LoVo (cell line): ENCODE measurements at regions not wholly inside any gene's neighbourhood (a gene's known extent, or its start where the extent isn't known, plus 50 kb on each side); places are given as distances from the start of the nearest gene placed in this dataset.
"Not testable (repeated sequence)": the region's sequence is repeated elsewhere in the genome, so short reads cannot be mapped to it uniquely, and the experiment has no call there.

Source experiments
- DNase-seq: peaks from one replicate; pipeline ENCODE4 v3.0.0-alpha.2; 2016; ENCODE audit warnings: low spot score

DNA sequence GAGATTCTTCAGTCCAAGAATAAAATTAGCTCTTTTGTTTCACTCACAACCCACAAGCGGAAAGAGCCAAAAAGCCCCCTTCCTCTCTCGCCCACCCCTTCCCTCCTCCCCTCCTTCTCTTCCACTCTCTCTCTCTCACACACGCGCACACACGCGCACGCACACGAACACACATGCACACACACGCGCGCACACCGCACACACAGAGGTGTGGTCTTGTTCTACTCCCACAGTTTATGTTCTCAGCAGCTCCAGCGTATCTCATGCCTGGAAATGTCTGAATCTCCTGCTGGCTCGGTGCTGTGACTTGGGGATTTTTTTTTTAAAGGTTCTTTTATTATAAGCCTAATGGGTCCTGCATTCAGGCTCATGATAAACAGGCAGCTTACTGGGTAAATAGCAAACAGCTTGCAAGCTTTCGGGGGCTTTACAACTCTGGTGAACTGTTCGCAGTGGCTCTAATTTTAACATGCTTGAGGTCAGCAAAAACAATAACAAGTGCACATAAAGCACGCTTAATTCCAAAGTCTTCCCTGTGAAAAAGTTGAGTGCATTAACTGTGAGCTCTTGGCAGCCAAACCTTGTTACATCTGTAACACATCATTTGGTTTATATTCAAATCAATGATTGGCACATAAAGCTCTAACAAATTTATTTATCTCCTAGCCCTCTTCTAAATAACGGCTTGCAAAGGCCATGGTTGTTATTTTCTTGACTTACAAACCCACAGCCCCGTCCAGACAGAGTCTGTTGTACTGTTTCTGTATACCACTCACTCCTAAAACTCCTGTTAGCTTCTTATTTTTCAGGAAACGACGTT lies 424.1 kb upstream of the MGMT start:
- DNase-seq = no peak

DNA sequence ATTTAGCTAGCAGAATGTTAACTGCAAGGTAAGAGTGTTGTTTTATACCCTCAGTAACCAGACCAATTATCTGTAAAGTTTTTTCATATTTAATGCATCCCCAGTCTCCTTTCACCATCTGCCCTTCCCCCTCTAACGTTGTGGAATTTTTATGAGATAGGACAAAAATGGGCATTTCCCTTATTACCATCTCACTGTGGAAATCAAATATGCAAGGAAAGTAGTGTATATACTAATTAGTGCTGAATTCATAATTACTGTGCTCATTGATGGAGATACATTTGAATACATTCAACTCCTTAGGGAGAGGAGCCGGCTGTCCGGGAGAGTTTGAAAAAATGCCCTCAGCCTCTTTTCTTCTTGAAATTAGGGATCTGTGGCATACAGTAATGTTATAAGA lies 423.4 kb upstream of the MGMT start:
- DNase-seq = no peak

DNA sequence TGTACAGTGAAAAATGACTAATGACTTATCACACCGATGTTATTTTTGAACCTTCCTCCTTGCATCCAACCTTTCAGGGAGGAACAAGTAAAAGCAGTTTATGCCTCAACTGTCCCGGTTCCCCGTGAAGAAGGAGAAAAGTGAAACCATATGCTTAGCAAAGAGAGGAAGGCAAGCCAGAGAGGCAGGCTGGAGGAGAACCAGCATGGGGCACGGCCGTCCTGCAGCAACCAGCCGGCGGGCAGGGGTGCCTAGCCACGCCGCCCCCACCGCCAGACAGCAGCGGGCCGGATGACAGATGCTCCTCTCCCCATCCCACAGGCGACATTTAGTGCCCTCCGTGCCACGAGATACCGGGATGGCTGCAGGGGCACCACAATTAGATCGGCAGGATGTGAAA lies 421.4 kb upstream of the MGMT start:
- DNase-seq = no peak

DNA sequence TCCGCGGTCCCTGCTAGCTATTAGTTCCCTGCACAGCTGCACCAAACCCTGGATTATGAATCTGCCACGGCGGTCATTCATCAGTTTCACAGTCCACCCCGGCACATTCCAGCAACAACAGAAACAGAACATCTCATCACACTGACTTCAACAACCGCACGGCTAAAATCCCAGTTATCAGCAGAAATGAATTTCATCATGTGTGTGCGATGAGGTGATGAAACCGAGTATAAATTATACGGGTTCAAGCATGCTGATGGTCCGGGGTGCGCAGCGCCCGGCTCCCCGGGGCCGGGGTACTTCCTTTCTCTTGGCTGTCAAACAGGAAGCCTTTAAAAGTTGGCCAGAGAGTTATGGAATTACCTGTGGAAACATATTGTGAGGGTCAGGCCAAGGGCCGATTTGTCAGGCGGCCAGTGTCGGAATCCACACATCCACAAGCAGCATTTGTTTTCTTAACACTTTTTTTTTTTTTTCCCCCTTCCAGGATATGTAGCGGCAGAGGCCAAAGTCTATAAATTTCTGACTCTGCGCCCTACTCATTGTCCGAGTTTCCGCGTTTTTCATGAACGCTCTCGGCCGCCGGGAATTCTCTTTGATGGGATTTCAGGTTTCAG lies 420.9 kb upstream of the MGMT start:
- no peak for DNase-seq

DNA sequence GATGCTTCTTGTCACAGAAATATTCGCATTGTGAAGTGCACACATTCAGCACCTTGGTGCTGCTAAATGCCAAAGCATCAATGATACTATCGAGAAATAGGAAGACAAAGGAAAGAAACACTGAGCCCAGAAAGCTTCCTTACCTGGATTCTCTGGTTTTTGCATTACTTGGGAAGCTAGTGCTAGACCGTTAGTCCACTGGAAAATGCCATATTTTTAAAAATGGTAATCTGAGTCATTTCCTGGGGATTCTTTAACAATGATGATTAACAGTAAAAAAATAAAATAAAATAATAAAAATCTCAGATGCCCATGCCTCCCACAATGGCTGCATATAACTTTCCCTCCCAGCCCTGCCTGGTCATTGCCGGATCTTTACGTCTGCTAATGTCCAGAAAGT lies 420.1 kb upstream of the MGMT start:
- DNase-seq = no peak

DNA sequence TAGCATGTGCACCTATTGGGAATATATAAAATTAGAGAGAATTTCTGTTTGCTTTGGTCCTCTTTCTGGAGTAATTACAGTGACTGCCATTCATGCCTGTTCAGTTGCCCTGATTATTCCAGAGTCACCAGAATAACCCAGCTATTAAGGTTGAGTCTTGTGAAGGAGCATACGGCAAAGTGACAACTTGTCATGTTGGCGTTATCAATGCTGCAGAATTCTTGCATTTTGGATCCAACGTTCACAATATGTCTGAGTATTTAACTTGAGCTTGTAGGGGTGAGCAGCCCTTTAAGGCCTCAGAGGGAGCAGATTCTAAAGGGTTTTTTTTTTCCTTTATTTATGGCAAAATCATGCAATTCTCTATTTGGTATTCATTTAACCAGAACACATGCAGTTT lies 419.4 kb upstream of the MGMT start:
- DNase-seq = no peak

DNA sequence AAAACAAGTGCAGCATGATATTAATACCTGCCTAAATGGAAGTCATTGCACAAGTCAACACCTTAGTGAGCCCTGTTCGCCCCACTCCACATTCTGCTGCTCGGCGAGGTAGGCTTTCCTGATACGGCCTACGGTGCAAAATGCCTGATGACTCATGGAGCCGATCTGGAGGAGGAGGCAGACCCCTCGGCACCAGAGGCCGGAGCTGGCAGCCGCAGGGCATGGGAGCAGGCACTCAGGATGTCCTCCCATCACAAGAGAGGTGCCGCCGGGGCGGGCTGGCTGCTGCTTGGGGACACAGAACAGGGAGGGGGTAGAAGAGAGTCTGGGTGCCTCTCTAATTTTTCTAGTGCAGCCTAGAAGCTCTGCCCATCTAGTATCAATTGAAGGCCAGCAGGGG lies 418.5 kb upstream of the MGMT start:
- DNase-seq = no peak

DNA sequence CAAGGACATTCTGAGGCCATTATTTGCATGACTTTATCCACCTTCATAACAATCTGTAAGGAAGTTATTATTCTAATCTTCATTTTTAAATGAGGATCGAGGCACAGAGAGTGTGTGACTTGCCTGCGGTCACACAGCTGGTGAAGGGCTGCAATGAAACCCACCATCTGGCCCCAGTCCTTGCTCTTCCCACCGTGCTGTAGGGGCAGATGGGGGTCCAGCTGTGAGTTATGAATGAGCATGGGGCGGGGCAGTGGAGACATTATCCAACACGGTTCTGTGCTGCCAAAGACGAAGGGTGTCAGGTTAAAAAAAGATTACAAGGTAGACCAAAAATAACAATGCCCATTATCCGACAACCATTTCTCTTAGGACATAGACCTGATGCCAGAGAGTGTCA lies 417.5 kb upstream of the MGMT start:
- DNase-seq = no peak

DNA sequence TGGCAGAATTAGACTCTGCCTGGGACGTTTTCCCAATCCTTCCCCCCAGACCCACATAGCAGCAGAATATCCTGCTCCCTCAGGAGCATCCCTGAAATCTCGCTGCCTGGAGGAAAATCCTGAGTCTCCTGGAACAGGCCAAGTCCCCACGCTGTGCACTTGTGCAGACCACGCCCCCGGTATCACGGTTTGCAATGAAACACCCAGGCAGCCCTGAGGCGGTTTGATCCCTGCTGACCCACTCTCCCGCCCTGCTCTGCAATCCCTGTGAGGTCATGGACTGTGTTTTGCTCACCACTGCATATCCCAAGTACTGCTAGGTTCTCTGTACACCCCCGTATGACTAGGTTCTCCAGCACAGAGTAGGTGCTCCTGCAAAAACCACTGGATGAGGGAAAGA lies 411.8 kb upstream of the MGMT start:
- no peak for DNase-seq

DNA sequence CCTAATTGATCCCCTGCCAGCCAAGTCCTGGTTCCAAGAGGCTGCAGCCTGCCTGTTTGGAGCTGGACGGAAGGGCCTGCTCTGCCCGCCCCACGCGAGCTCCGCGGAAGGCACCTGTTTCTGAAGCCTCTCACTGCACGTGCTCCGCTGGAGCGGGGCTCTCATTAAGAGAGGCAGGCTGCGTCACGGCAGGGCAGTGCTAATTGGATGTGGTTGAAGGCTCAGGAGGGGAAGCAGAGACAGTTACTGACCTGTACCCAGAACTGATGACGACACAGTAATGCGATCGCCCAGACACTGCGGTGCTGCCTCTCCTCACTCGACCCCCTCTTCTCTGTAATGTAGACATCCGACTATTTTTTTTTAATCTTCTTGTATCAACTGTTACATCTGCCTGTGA lies 411.1 kb upstream of the MGMT start:
- no peak for DNase-seq

DNA sequence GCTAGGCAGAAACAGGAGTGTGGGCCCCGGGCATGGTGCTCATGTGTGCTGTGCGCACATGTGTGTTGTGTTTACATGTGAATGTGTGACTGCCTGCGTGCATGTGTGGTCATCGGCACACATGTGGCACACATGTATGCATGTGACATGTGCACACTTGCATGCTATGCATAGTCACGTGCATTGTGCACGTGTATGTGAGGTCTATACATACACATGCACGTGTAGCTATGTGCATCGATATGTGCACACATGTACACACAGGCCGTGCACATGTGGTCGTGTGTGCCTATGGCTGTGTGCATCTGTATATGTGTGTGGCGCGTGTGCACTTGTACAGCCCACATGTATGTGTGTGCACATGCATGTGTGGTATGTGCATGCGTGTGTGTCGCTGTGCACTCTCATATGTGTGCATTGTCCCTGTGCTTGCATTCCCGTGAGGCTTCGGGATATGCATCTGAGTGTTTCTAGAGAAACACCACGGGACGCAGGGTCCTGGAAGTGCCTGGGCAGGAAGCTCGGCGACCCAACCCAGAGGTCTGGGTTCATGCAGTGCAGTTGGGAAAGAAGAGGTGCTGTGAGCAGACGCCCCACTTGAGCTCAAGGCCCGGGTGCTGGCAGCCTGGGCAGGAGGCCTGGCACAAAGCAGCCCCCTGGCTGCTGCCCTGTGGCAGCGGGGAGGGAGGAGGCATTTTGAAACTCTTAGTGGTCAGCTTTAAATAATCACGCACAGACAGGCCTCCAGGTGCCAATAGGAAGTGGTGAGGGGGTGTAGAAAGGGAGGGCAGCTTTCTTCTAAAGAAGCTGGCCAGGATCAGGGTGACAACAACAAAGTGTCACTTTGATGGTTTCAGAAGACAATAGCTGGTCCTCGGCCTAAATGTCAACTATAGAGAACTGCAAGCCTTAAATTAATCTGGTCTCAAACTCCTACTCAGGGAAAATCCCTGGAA lies 410.0 kb upstream of the MGMT start:
- DNase-seq = no peak

DNA sequence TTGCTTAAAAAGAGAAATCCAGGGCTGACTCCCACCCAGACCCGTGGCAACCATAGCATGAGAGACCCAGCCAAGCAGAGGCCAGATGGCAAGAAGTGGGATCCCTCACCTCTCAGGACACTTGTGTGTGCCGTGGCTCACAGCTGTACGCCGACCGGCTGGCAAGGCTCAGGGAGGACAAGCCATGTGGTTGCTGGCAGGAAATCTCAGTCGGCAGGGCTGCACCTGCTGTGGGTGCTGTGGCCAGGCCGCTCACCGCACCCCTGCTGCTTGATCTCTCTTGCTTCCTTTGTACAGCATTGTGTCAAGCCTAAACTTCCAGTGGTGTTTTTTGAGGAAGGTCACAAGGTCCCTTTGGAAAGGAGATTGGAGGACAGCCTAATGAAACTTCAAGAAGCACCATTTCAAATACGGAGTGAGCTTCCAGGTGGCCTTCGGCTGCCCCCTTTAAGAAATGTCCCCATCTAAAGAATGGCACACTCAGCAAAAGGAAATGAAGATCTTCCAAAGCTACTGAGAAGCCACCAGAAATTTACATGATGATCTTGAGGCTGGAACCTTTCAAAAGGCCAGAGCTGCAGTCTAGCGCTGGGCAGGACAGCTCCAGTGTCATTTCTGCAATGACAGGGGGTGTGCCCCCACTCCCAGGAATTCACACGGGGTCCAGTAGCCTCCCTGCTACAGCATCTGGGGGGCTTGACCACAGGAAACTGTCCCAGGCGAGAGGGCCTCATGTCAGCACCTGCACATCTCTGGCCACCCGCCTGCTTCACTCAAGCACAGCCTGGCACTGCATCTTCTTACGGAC lies 409.0 kb upstream of the MGMT start:
- DNase-seq = no peak

DNA sequence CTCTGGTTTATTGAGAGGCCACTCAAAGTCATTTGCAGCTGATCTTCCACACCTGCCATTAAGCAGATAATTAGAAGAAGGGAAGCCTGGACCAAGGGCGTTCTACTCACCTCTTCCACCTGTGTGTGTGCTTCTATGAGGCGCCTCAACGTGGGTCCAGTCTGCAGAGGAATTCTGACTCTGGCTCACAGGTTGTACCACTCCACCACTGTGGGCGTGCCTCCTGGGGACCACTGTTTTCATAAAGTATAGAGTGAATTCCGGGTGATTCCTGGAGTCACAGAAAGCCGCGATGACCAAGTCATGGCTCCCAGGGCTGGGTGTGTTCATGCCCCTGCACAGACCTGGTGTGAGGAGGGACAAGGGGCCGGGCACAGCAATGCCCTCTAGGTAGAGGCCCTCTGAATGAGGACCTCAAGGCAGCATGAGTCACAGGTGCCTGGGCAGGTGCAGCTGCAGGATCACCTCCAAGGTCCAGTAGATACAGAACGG lies 408.3 kb upstream of the MGMT start:
- no peak for DNase-seq

DNA sequence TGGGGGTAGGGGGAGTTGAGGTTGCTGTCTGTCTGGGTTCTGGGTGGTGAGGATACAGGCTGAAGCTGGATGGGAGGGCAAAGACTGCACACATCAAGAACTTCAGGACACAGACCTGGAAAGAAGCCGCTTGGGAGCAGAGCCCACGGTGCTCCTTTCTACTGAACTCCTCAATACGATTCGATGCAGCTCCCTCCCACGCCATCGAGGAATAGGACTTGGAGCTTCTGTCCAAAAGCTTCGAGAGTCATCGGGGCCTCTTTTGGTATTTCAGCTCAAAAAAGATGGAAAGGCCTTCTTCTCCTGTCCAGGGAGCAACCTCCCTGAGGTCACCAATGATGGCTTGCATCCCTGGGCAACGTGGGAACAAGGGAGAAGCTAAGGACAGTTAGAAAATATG lies 407.1 kb upstream of the MGMT start:
- DNase-seq = no peak

DNA sequence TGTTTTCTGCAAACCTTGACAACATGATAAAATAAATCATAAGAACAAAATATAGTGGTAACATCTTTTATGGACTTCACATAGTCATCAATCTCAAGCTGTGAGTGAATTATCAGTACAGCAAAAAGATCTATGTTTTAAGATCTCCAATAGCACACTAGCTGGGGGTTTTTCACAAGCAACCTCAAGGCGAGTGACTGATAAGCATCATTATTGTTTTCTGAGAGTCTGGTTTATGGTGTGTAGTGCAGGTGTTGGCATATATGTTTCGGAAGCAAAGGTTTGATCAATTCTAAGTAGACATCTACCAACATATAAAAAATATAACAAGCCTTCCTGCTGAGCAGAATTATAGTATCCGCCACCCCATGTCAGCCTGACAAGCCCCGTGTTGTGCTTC lies 403.8 kb upstream of the MGMT start:
- DNase-seq = no peak

DNA sequence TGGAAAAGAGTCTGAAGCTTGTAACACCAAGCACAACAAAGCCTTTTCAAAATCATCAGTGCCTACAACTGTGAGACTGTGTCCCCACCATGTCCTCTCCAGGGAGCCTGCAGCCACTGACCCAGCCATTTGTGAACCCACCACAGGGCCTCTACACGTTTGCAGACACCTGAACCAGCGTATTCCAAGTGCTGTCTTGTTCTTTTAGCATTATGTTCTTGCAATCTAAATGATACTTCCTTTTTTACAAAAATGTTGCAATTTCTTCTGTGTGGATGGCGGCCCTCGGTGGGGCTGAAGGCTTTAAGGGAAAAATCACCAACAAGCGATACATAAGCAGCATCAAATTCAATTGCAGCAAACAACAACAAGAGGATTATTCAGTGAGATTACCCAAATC lies 403.2 kb upstream of the MGMT start:
- no peak for DNase-seq

DNA sequence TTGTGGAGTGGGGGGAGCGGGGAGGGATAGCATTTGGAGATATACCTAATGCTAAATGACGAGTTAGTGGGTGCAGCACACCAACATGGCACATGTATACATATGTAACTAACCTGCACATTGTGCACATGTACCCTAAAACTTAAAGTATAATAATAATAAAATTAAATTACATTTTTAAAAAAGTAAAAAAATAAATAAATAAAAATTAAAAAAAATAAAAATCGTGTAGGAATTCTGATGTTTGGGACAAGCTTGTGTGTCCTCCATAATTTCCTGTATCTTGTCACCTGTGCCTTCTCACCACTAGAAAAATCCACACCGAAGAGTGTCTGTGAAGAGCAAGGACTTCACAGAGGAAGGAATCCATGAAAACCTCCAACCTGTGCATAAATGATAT lies 400.5 kb upstream of the MGMT start:
- not testable (repeated sequence) for DNase-seq

DNA sequence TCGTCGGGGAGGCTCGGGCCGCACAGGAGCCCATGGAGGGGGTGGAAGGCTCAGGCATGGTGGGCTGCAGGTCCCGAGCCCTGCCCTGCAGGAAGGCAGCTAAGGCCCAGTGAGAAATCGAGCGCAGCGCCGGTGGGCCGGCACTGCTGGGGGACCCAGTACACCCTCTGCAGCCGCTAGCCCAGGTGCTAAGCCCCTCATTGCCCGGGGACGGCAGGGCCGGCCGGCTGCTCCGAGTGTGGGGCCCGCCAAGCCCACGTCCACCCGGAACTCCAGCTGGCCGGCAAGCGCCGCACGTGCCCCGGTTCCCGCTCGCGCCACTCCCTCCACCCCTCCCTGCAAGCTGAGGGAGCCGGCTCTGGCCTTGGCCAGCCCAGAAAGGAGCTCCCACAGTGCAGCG lies 395.6 kb upstream of the MGMT start:
- not testable (repeated sequence) for DNase-seq

DNA sequence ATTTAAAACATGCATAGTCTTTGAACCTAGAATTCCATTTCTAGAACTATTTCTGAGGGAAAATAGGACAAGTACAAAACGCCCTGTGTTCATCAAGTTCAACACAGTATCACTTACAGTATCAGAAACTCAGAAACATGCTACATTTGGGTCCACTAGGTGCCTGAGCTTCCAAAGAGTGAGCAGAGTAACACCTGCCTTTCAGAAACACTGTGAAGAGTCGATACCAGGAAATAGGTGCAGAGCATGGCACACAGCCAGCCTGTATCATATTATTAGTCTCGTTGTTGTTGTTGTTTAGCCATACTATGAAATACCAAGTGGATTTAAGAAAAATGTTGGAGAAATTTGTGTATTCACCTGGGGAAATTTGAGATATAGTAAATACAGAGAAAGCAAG lies 392.1 kb upstream of the MGMT start:
- DNase-seq = no peak

DNA sequence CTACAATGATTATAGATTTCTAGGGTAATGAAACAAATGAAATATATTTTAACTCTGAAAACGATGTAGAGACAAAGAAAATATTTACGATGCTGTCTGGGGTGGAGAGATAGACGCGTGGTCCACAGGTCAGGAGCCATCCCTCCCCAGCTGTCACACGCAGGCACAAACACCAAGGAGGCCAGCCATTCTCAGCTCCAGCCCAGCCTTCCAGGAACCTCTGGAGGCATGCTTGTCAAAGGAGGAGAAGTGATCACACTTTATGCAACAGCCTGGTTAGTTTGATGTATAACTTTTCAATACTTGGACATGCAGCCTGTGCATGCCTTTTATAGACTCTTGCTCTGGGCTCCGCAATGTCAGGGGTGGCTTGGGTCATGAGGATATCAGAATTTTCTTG lies 391.5 kb upstream of the MGMT start:
- no peak for DNase-seq

DNA sequence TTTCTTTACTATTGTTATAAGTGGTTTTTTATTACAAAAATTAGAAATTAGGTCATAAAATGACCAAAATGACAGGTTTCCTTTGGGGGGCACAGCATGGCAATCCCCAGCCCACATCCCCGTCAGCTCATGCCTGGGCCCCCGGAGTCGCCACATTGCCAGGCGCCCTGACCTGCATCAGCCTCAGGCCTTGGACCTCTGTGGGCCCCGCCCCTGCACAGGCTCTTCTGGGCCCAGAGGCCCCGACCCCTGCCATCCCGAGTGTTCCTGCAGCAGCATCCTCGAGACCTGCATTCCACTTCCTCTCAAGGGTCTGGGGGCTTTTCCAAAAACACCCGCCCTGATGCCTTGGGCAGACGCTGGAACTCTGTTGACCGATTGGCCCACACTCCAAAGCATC lies 391.1 kb upstream of the MGMT start:
- DNase-seq = no peak

DNA sequence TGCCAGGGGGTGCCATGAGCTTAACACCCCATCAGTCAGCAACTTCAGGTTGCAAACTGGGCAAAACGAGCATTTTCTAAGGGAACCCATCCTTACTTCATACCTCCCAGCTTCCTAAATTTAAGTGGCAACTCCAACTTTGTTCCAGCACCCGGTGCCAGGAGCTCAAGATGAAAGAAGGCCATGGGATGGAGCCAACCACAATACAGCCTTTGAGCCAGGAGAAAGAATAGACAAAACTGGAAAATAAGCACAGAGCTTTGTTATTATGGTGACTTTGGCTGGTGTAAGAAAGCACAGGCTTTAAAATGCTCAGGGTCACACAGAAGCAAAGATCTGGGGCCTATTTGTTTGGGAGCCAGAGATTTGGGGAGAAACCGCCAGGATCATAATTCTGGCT lies 388.7 kb upstream of the MGMT start:
- DNase-seq = no peak
